HCT116 (cell line): ENCODE measurements at regions not wholly inside any gene's neighbourhood (a gene's known extent, or its start where the extent isn't known, plus 50 kb on each side); places are given as distances from the start of the nearest gene placed in this dataset.

Experiments
- ATAC-seq: fragments of 200-7000 bp; cut with Tn5 transposase; 2 replicates; pipeline ENCODE4 v1.9.1; 2020; ENCODE audit warnings: mild to moderate bottlenecking, moderate library complexity
- BruUV-seq: library from RNA; stranded (reverse); fragments of 400-500 nt; replicated peaks from 2 replicates; lab custom pipeline; 2021; lab: Mats Ljungman, UMichigan
- CTCF ChIA-PET: fragments of 300-600 bp; sonication (Branson Sonifier 250); formaldehyde crosslinking; loops from one replicate; lab custom pipeline; 2021; ENCODE audit warnings: antibody characterized with exemption; lab: Charles Lee
- POLR2A ChIA-PET: fragments of 300-600, 350-600 bp; sonication (Branson Sonifier 250); formaldehyde crosslinking; loops from one replicate; lab custom pipeline; 2021; ENCODE audit warnings: antibody characterized with exemption; lab: Charles Lee
- RAD21 ChIA-PET, 2 experiments: fragments of 300-600 bp; sonication (Branson Sonifier 250); formaldehyde crosslinking; loops; one replicate each; lab custom pipeline; 2023; ENCODE audit warnings: low total read pairs in 2 of 2; ENCODE audit not compliant: uncharacterized antibody in 2 of 2, unreplicated experiment in 2 of 2, low non-redundant PET in 1 of 2; lab: Charles Lee
- DNase-seq: peaks from one replicate; pipeline ENCODE4 v3.0.0-alpha.2; 2010; ENCODE audit warnings: low read depth, low spot score
- H2AFZ ChIP-seq: fragments of 200-600 bp; shearing (Covaris generic), sonication (generic); 2 replicates; pipeline ENCODE4 v1.6.1; 2017; ENCODE audit warnings: low read depth, mixed run types, mixed read lengths, antibody characterized with exemption, low read length; ENCODE audit not compliant: poor library complexity, severe bottlenecking
- H3K27ac ChIP-seq: 2 replicates; pipeline ENCODE4 v1.5.1; 2012; ENCODE audit warnings: low read depth, low read length
- H3K27me3 ChIP-seq: fragments of 200-600 bp; sonication (generic); 2 replicates; pipeline ENCODE4 v1.6.1; 2016; ENCODE audit warnings: mixed run types, low read length, mixed read lengths; ENCODE audit not compliant: insufficient read depth
- H3K36me3 ChIP-seq, 2 experiments: fragments of 200-500 bp in 1 of 2; fragments of 200-600 bp in 1 of 2; sonication (Bioruptor generic) in 1 of 2; sonication (generic) in 1 of 2; 2 replicates each; pipeline versions ENCODE4 v1.5.1 to v1.6.1; 2014 to 2016; ENCODE audit warnings: low read length in 2 of 2, inconsistent platforms in 1 of 2, mixed read lengths in 1 of 2, mixed run types in 1 of 2; ENCODE audit not compliant: insufficient read depth in 2 of 2, control insufficient read depth in 1 of 2
- H3K4me1 ChIP-seq, 2 experiments: fragments of 200-600 bp in 1 of 2; sonication (generic) in 1 of 2; 2 replicates each; pipeline versions ENCODE4 v1.5.1 to v1.6.1; 2012 to 2017; ENCODE audit warnings: low read length in 2 of 2, inconsistent platforms in 1 of 2, mild to moderate bottlenecking in 1 of 2, mixed read lengths in 1 of 2, mixed run types in 1 of 2, moderate library complexity in 1 of 2; ENCODE audit not compliant: insufficient read depth in 2 of 2, control insufficient read depth in 1 of 2
- H3K4me2 ChIP-seq: fragments of 200-600 bp; sonication (generic); 2 replicates; pipeline ENCODE4 v1.6.1; 2017; ENCODE audit warnings: mixed run types, low read length, mixed read lengths
- H3K4me3 ChIP-seq, 2 experiments: fragments of 200-600 bp in 1 of 2; sonication (generic) in 1 of 2; replicated peaks in 1 of 2; 2 replicates each; pipeline ENCODE4 v1.5.1; 2011 to 2016; ENCODE audit warnings: low read length in 2 of 2, control low read depth in 1 of 2, low read depth in 1 of 2, mild to moderate bottlenecking in 1 of 2, mixed read lengths in 1 of 2, mixed run types in 1 of 2
- H3K79me2 ChIP-seq: fragments of 200-600 bp; sonication (generic); 2 replicates; pipeline ENCODE4 v1.6.1; 2017; ENCODE audit warnings: mild to moderate bottlenecking, mixed run types, low read length, moderate library complexity, mixed read lengths; ENCODE audit not compliant: insufficient read depth
- H3K9ac ChIP-seq: fragments of 200-600 bp; sonication (generic); 2 replicates; pipeline ENCODE4 v1.6.1; 2016; ENCODE audit warnings: low read length, mixed read lengths
- H3K9me2 ChIP-seq: fragments of 200-600 bp; sonication (generic), shearing (Covaris generic); 2 replicates; pipeline ENCODE4 v1.6.1; 2017; ENCODE audit warnings: mixed run types, mild to moderate bottlenecking, moderate library complexity; ENCODE audit not compliant: insufficient read depth
- H3K9me3 ChIP-seq, 2 experiments: fragments of 200-500 bp in 1 of 2; fragments of 200-600 bp in 1 of 2; sonication (Bioruptor generic) in 1 of 2; sonication (generic) in 1 of 2; 2 replicates each; pipeline ENCODE4 v1.6.1; 2014 to 2017; ENCODE audit warnings: low read length in 2 of 2, mixed read lengths in 2 of 2, inconsistent platforms in 1 of 2, low read depth in 1 of 2, mild to moderate bottlenecking in 1 of 2, mixed run types in 1 of 2, moderate library complexity in 1 of 2; ENCODE audit not compliant: control insufficient read depth in 1 of 2, insufficient read depth in 1 of 2
- H4K20me1 ChIP-seq: fragments of 200-600 bp; sonication (generic), shearing (Covaris generic); 2 replicates; pipeline ENCODE4 v1.6.1; 2017; ENCODE audit warnings: mixed run types, mild to moderate bottlenecking, moderate library complexity; ENCODE audit not compliant: insufficient read depth
- ATF3 ChIP-seq: IDR thresholded peaks from 2 replicates; pipeline ENCODE4 v1.6.1; 2012
- CBX3 ChIP-seq: IDR thresholded peaks from 2 replicates; pipeline ENCODE4 v1.6.1; 2012; ENCODE audit warnings: low read depth
- CEBPB ChIP-seq: IDR thresholded peaks from 2 replicates; pipeline ENCODE4 v1.6.1; 2012; ENCODE audit warnings: low read depth
- CTCF ChIP-seq, 3 experiments: fragments of 200-600 bp in 1 of 3; sonication (generic) in 1 of 3; IDR thresholded peaks in 2 of 3; conservative IDR thresholded peaks in 1 of 3; 2 replicates each; pipeline ENCODE4 v1.5.1; 2012 to 2017; ENCODE audit warnings: low read depth in 2 of 3, low read length in 2 of 3, antibody characterized with exemption in 1 of 3, borderline replicate concordance in 1 of 3, control low read depth in 1 of 3, mild to moderate bottlenecking in 1 of 3, mixed read lengths in 1 of 3, mixed run types in 1 of 3, moderate library complexity in 1 of 3; ENCODE audit not compliant: insufficient read depth in 1 of 3
- EGR1 ChIP-seq: IDR thresholded peaks from 2 replicates; pipeline ENCODE4 v1.6.1; 2012; ENCODE audit warnings: low read depth
- EZH2 ChIP-seq: fragments of 200-600 bp; sonication (generic); IDR thresholded peaks from 2 replicates; pipeline ENCODE4 v1.6.1; 2017; ENCODE audit warnings: antibody characterized with exemption, mixed run types
- RAD21 ChIP-seq: IDR thresholded peaks from 2 replicates; pipeline ENCODE4 v1.6.1; 2012; ENCODE audit warnings: low read depth, mild to moderate bottlenecking
- REST ChIP-seq: IDR thresholded peaks from 2 replicates; pipeline ENCODE4 v1.6.1; 2012; ENCODE audit warnings: low read depth
- intact Hi-C: fragments of 100-400 bp; cut with micrococcal nuclease; formaldehyde crosslinking; loops from 2 replicates; pipeline ENCODE4 v1.10.0; 2022

- no peak overlapping the region for H2AFZ ChIP-seq
- H3K79me2 ChIP-seq = no peaks in the 10 kb centered on the region
- H3K9ac ChIP-seq = no peak overlapping the region
- POLR2A ChIA-PET = no interaction called here
- intact Hi-C loops = no loop called here
- H3K36me3 ChIP-seq = no peaks in the 10 kb centered on the region
- DNase-seq = no peak
- no peak overlapping the region for H3K27ac ChIP-seq
- RAD21 ChIA-PET = no interaction called here
- peaks cover 0 to 9% of the 10 kb centered on the region in 2 experiments; a peak in 1 of 4 replicates for H3K4me1 ChIP-seq
- no peaks in the 10 kb centered on the region for H3K9me3 ChIP-seq
- H3K9me2 ChIP-seq = no peaks in the 10 kb centered on the region
- TF ChIP-seq ATF3 (no peak), RAD21 (no peak), CTCF (IDR thresholded peaks at IDR 0.05 in 2 of 3, conservative IDR thresholded peaks at IDR 0.05 in 1 of 3; ENCODE audit: borderline replicate concordance in 1 of 3, insufficient read depth in 1 of 3, low read depth in 2 of 3, low read length in 2 of 3) (no peak), CBX3 (no peak), EZH2 (no peak), EGR1 (no peak)
- TF ChIP-seq, all 23 proteins: peak for 0
- Histone ChIP-seq H4K20me1 (no peaks in the 10 kb centered on the region), H3K4me3 (no peak overlapping the region), H3K27me3 (no peaks in the 10 kb centered on the region), H3K4me2 (no peak overlapping the region)
- BruUV-seq = no TSS peak
- ATAC-seq = no peak
- CTCF ChIA-PET = no interaction called here
These were observed 92.5 kb downstream of the KLF6 start for GRCh38 chr10:3692387-3692999.

- RAD21 ChIA-PET = no interaction called here
- Histone ChIP-seq H3K27me3 (no peaks in the 10 kb centered on the region), H3K9ac (no peak overlapping the region), H4K20me1 (no peaks in the 10 kb centered on the region), H3K4me1 (peaks cover 0 to 9% of the 10 kb centered on the region in 2 experiments; a peak in 1 of 4 replicates), H3K4me2 (no peak overlapping the region), H3K79me2 (no peaks in the 10 kb centered on the region), H3K9me2 (no peaks in the 10 kb centered on the region), H3K4me3 (no peak overlapping the region), H3K9me3 (no peaks in the 10 kb centered on the region), H3K36me3 (no peaks in the 10 kb centered on the region), H3K27ac (no peak overlapping the region), H2AFZ (no peak overlapping the region)
- intact Hi-C loops = no loop called here
- no peak for DNase-seq
- POLR2A ChIA-PET = no interaction called here
- TF ChIP-seq CEBPB = no peak
- peak; percentile 24; the same call in 1 of the 2 replicates for TF ChIP-seq REST
- ATAC-seq = no peak
- CTCF ChIA-PET = no interaction called here
- BruUV-seq = no TSS peak
These were observed 93.5 kb downstream of the KLF6 start for GRCh38 chr10:3691482-3691881.
